Left lung (tissue), 4 donors: ENCODE measurements at regions not wholly inside any gene's neighbourhood (a gene's known extent, or its start where the extent isn't known, plus 50 kb on each side); places are given as distances from the start of the nearest gene placed in this dataset.

Experiments
- ATAC-seq: fragments of 200-7000 bp; cut with Tn5 transposase; one replicate; pipeline ENCODE4 v1.9.1; 2020; ENCODE audit warnings: moderate library complexity
- DNase-seq, 4 donors: peaks; one replicate each; pipeline ENCODE4 v3.0.0-alpha.2; 2013 to 2020
- H3K27ac ChIP-seq, 2 donors: fragments of 200-600 bp; sonication (generic) in 1 of 2; one replicate each; pipeline versions ENCODE4 v1.5.0 to v1.8.0; 2020 to 2021
- H3K27me3 ChIP-seq, 2 donors: fragments of 200-600 bp; sonication (generic) in 1 of 2; one replicate each; pipeline versions ENCODE4 v1.5.0 to v1.8.0; 2020 to 2021
- H3K36me3 ChIP-seq, 2 donors: fragments of 200-600 bp; sonication (generic) in 1 of 2; one replicate each; pipeline versions ENCODE4 v1.5.0 to v1.8.0; 2020 to 2021
- H3K4me1 ChIP-seq, 2 donors: fragments of 200-600 bp; one replicate each; pipeline ENCODE4 v1.8.0; 2021
- H3K4me3 ChIP-seq, 2 donors: fragments of 200-600 bp; sonication (generic) in 1 of 2; one replicate each; pipeline versions ENCODE4 v1.5.0 to v1.8.0; 2020 to 2021; ENCODE audit warnings: mild to moderate bottlenecking in 1 of 2
- H3K9me3 ChIP-seq, 2 donors: fragments of 200-600 bp; sonication (generic) in 1 of 2; one replicate each; pipeline versions ENCODE4 v1.5.0 to v1.8.0; 2020 to 2021
- intact Hi-C, 2 donors: fragments of 100-400 bp; cut with DNase I; formaldehyde crosslinking; loops; one replicate each; pipeline versions ENCODE4 v1.11.2 to v1.14.2; 2022
- TF ChIP-seq, protein P1 (sequence below), 2 donors: fragments of 200-600 bp; sonication (generic) in 1 of 2; IDR thresholded peaks; one replicate each; pipeline versions ENCODE4 v1.5.0 to v1.8.0; 2021; ENCODE audit warnings: antibody characterized with exemption in 2 of 2
- donor health status: DM: no; HTN: yes; CAD: no.
- donor health status: DM: no; HTN: no; CAD: no.

DNA sequence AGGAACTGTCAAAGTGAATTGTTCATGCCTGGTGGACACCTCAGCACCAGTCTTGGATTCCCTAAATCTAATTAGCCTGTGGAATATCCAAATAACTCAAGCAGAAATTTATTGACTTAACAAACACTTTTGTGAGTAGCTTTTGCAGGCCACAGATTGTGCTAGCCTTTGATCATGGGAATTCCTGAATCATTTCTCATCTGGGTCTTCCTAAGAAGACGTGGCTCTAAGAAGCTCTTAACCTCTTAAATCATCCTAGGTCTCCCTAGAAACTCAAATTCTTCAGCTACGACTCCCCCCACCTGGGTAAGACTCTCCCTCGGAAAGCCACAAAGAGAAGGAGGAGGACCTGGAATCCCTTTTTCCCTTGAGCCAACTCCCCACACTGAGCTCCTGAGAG, 53.8 kb upstream of the PSEN2 start:
- DNase-seq (no peak), ATAC-seq (no peak)
- Histone ChIP-seq H3K27ac (peak overlapping the region in 1 of 2 donors; percentile 3), H3K27me3 (no peaks in the 10 kb centered on the region), H3K36me3 (no peaks in the 10 kb centered on the region), H3K9me3 (no peaks in the 10 kb centered on the region), H3K4me3 (no peak overlapping the region), H3K4me1 (peaks cover 22 to 36% of the 10 kb centered on the region in 2 donors)
- intact Hi-C loops = no loop called here
- TF ChIP-seq, protein P1, sequence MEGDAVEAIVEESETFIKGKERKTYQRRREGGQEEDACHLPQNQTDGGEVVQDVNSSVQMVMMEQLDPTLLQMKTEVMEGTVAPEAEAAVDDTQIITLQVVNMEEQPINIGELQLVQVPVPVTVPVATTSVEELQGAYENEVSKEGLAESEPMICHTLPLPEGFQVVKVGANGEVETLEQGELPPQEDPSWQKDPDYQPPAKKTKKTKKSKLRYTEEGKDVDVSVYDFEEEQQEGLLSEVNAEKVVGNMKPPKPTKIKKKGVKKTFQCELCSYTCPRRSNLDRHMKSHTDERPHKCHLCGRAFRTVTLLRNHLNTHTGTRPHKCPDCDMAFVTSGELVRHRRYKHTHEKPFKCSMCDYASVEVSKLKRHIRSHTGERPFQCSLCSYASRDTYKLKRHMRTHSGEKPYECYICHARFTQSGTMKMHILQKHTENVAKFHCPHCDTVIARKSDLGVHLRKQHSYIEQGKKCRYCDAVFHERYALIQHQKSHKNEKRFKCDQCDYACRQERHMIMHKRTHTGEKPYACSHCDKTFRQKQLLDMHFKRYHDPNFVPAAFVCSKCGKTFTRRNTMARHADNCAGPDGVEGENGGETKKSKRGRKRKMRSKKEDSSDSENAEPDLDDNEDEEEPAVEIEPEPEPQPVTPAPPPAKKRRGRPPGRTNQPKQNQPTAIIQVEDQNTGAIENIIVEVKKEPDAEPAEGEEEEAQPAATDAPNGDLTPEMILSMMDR (IDR thresholded peaks at IDR 0.05) = no peak

DNA sequence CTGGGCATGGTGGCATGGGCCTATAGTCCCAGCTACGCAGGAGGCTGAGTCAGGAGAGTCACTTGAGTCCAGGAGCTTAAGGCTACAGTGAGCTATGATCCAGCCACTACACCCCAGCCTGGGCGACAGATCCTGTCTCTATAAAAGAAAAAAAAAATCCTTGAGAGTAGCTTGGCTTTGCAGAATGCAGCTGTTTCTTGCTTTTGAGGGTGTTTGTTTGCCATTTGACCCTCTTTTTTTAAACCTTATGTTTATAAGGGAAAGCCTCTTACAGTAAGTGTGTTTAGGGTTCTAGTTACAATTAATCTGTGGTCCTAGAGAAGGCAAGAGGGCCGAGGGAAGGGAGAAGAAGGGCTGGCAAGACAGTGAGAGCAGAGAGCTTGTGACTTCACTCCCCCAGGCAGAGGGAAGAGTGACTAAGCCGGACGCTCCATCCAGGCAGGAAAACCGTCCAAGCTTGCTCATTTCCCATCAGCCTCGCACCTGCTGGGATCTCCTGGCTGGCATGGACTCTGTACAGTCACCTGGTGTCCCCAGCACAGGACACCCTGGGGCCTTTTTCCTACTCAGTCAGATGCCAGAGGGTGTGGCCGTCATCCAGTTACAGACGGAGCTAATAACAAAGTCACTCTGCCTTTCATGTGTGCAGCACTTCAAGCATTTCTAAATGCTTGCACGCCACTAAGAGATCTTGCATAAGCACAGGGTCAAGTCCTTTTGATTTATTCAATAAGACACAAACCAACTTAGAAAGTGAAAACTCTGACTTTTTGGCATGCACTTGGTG, 55.5 kb upstream of the PSEN2 start:
- TF ChIP-seq, protein P1 (IDR thresholded peaks at IDR 0.05) = no peak
- ATAC-seq (peak; percentile 92), DNase-seq (peak; percentile 42 to 84 (median 74))
- H3K4me1 ChIP-seq = peaks cover 22 to 27% of the 10 kb centered on the region in 2 donors
- H3K4me3 ChIP-seq = no peak overlapping the region
- H3K27me3 ChIP-seq = no peaks in the 10 kb centered on the region
- intact Hi-C loops = no loop called here
- no peaks in the 10 kb centered on the region for H3K9me3 ChIP-seq
- no peaks in the 10 kb centered on the region for H3K36me3 ChIP-seq
- H3K27ac ChIP-seq = peak overlapping the region; percentile 77 to 80

DNA sequence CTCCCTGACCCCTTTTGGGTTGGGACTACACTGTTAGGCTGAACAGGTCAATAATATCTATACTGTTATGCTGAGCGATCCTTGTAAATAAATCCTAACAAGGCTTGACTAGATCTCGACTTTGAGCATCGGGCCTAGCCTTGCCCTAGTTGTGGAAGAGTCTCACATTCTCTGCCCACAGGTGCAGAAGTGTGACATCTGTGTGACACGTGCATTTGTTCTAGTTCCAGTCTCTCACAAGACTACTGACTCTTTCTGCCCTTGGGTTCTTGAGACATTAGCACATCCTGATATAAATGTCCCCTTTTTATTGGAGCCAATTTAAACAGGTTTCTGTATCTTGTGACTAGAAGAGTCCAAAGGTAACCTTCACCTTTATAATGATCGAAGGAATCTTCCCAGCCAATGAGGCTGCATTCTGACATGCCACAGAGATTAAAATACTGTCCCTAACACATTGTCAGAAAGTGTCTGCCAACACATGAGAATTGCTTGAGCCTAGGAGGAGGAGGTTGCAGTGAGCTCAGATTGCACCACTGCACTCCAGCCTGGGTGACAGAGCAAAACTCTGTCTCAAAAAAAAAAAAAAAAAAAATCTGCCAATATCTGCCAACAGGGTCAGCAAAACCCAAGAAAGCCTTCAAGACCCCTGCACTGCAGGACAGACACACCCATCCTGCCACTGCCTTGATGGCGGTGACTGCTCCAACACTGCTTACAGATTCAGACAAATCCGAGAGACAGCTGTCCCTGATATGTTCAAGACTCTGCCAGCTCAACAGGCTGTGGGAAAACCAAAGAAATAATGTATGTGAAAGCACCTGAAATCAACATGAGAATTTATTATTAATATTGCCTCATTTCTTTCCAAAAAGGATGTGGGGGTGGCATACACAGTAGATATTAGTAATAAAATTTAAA, 56.5 kb upstream of the PSEN2 start:
- H3K9me3 ChIP-seq = no peaks in the 10 kb centered on the region
- peaks cover 22% of the 10 kb centered on the region in 2 donors for H3K4me1 ChIP-seq
- ATAC-seq (no peak), DNase-seq (no peak)
- TF ChIP-seq, protein P1 (IDR thresholded peaks at IDR 0.05) = no peak
- H3K27me3 ChIP-seq = no peaks in the 10 kb centered on the region
- no peaks in the 10 kb centered on the region for H3K36me3 ChIP-seq
- H3K4me3 ChIP-seq = no peak overlapping the region
- intact Hi-C loops = no loop called here
- peak overlapping the region; percentile 77 to 80 for H3K27ac ChIP-seq

DNA sequence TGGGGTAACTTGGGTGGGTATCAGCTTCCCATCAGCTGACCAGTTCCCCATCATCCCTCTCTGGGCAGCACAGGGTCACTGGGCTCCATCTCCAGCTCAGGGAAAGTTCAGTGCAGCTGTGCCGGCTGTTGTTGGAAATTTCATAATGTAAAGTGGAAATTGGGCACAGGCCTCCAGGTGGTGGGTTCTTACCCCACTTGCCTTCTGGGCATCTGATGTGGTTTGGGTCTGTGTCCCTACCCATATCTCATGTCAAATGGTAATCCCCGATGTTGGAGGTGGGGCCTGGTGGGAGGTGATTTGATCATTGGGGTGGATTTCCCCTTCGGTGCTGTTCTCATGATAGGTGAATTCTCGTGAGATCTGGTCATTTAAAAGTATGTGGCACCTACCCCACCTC, 59.7 kb upstream of the PSEN2 start:
- Histone ChIP-seq H3K27ac (no peak overlapping the region), H3K4me1 (peaks cover 16% of the 10 kb centered on the region in 2 donors), H3K4me3 (no peak overlapping the region), H3K36me3 (no peaks in the 10 kb centered on the region), H3K9me3 (no peaks in the 10 kb centered on the region), H3K27me3 (no peaks in the 10 kb centered on the region)
- DNase-seq (no peak), ATAC-seq (no peak)
- intact Hi-C loops = no loop called here
- TF ChIP-seq, protein P1 (IDR thresholded peaks at IDR 0.05) = no peak
